Omental fat pad (tissue), 3 donors: ENCODE measurements at regions not wholly inside any gene's neighbourhood (a gene's known extent, or its start where the extent isn't known, plus 50 kb on each side); places are given as distances from the start of the nearest gene placed in this dataset.
A peak's percentile ranks its signal among the peaks of the same experiment; 100 is the strongest.
"Not testable (repeated sequence)": the region's sequence is repeated elsewhere in the genome, so short reads cannot be mapped to it uniquely, and the experiment has no call there.

Source experiments
- ATAC-seq: fragments of 150-250 bp; one replicate; pipeline ENCODE4 v1.9.1; 2016; ENCODE audit warnings: mild to moderate bottlenecking, moderate library complexity; ENCODE audit not compliant: low FRiP score
- DNase-seq: peaks from one replicate; pipeline ENCODE4 v3.0.0-alpha.2; 2019; ENCODE audit warnings: low spot score
- CTCF ChIP-seq, 3 donors: fragments of 450-650 bp; IDR thresholded peaks; one replicate each; pipeline ENCODE4 v1.5.1; 2016 to 2017; ENCODE audit warnings: antibody characterized with exemption in 3 of 3, mild to moderate bottlenecking in 3 of 3, moderate library complexity in 2 of 3

GRCh38 chr10:31210190-31210589 lies 108.8 kb upstream of the ZEB1 start:
- DNase-seq = no peak
- no peak for TF ChIP-seq CTCF (IDR thresholded peaks at IDR 0.05)
- no peak for ATAC-seq

GRCh38 chr10:31213959-31214358 lies 105.1 kb upstream of the ZEB1 start:
- no peak for DNase-seq
- ATAC-seq = no peak
- no peak for TF ChIP-seq CTCF (IDR thresholded peaks at IDR 0.05)

- no peak for TF ChIP-seq CTCF (IDR thresholded peaks at IDR 0.05)
- ATAC-seq = no peak
- DNase-seq = no peak
These were observed 104.0 kb upstream of the ZEB1 start for GRCh38 chr10:31215052-31215451.

- TF ChIP-seq CTCF (IDR thresholded peaks at IDR 0.05) = no peak
- no peak for DNase-seq
- no peak for ATAC-seq
These were observed 99.7 kb upstream of the ZEB1 start for GRCh38 chr10:31219306-31219705.

DNA sequence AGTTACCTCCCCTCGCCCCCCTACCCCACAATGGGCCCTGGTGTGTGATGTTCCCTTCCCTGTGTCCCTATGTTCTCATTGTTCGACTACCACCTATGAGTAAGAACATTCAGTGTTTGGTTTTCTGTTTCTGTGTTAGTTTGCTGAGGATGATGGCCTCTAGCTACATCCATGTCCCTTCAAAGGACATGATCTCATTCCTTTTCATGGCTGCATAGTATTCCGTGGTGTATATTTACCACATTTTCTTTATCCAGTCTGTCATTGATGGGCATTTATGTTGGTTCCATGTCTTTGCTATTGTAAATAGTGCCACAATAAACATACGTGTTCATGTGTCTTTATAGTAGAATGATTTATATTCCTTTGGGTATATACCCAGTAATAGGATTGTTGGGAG lies 90.2 kb upstream of the ZEB1 start:
- ATAC-seq, DNase-seq: not testable (repeated sequence)

GRCh38 chr10:31239961-31240360 lies 79.1 kb upstream of the ZEB1 start:
- no peak for TF ChIP-seq CTCF (IDR thresholded peaks at IDR 0.05)
- ATAC-seq (no peak), DNase-seq (no peak)

GRCh38 chr10:31242902-31243301 lies 76.1 kb upstream of the ZEB1 start:
- peak; percentile 44 for ATAC-seq
- TF ChIP-seq CTCF (IDR thresholded peaks at IDR 0.05) = no peak
- DNase-seq = no peak

- DNase-seq, ATAC-seq: not testable (repeated sequence)
These were observed 67.9 kb upstream of the ZEB1 start for GRCh38 chr10:31251118-31251517.
